ENCODE measurements at regions not wholly inside any gene's neighbourhood (a gene's known extent, or its start where the extent isn't known, plus 50 kb on each side); places are given as distances from the start of the nearest gene placed in this dataset.

- no peak for TF ChIP-seq CTCF (IDR thresholded peaks at IDR 0.05; ENCODE audit: insufficient read depth, low read depth, low read length, missing control alignments)
- H3K4me3 ChIP-seq (ENCODE audit: low read length) = no peak overlapping the region
- DNase-seq (ENCODE audit: low read depth) = no peak
Observed at GRCh38 chr10:125495386-125495785, 187.6 kb downstream of the TEX36 start.

- TF ChIP-seq CTCF (IDR thresholded peaks at IDR 0.05; ENCODE audit: insufficient read depth, low read depth, low read length, missing control alignments) = no peak
- DNase-seq (ENCODE audit: low read depth) = no peak
- H3K4me3 ChIP-seq (ENCODE audit: low read length) = no peak overlapping the region
Observed at GRCh38 chr10:125494651-125495239, 188.2 kb downstream of the TEX36 start.

- no peak for TF ChIP-seq CTCF (IDR thresholded peaks at IDR 0.05; ENCODE audit: insufficient read depth, low read depth, low read length, missing control alignments)
- H3K4me3 ChIP-seq (ENCODE audit: low read length) = no peak overlapping the region
- no peak for DNase-seq (ENCODE audit: low read depth)
Observed at GRCh38 chr10:125491381-125491780, 191.6 kb downstream of the TEX36 start.

- DNase-seq (ENCODE audit: low read depth) = no peak
- no peak for TF ChIP-seq CTCF (IDR thresholded peaks at IDR 0.05; ENCODE audit: insufficient read depth, low read depth, low read length, missing control alignments)
- H3K4me3 ChIP-seq (ENCODE audit: low read length) = no peak overlapping the region
Observed at GRCh38 chr10:125489731-125490130, 193.2 kb downstream of the TEX36 start.

- no peak for TF ChIP-seq CTCF (IDR thresholded peaks at IDR 0.05; ENCODE audit: insufficient read depth, low read depth, low read length, missing control alignments)
- H3K4me3 ChIP-seq (ENCODE audit: low read length) = no peak overlapping the region
- no peak for DNase-seq (ENCODE audit: low read depth)
Observed at GRCh38 chr10:125485665-125486064, 197.3 kb downstream of the TEX36 start.

GRCh38 chr10:125484035-125484732, 198.8 kb downstream of the TEX36 start:
- no peak for DNase-seq (ENCODE audit: low read depth)
- TF ChIP-seq CTCF (IDR thresholded peaks at IDR 0.05; ENCODE audit: insufficient read depth, low read depth, low read length, missing control alignments) = no peak
- no peak overlapping the region for H3K4me3 ChIP-seq (ENCODE audit: low read length)

GRCh38 chr10:125482637-125483036, 200.3 kb downstream of the TEX36 start:
- H3K4me3 ChIP-seq (ENCODE audit: low read length) = no peak overlapping the region
- no peak for TF ChIP-seq CTCF (IDR thresholded peaks at IDR 0.05; ENCODE audit: insufficient read depth, low read depth, low read length, missing control alignments)
- no peak for DNase-seq (ENCODE audit: low read depth)

All from epithelial cell of esophagus (primary cell).